Endothelial cell of umbilical vein (primary cell): ENCODE measurements at regions not wholly inside any gene's neighbourhood (a gene's known extent, or its start where the extent isn't known, plus 50 kb on each side); places are given as distances from the start of the nearest gene placed in this dataset.

Experiments
- CTCF ChIP-seq, 2 donors: IDR thresholded peaks; 1 replicate in 1 of 2; 2 replicates in 1 of 2; pipeline ENCODE4 v1.5.1; 2011; ENCODE audit warnings: low read length in 2 of 2, mild to moderate bottlenecking in 2 of 2, moderate library complexity in 2 of 2, control low read depth in 1 of 2, inconsistent platforms in 1 of 2, low read depth in 1 of 2; ENCODE audit not compliant: insufficient read depth in 1 of 2; ENCODE audit errors: extremely low read depth in 1 of 2
- EZH2 ChIP-seq: IDR thresholded peaks from 2 replicates; pipeline ENCODE4 v1.6.1; 2012; ENCODE audit warnings: borderline replicate concordance, low read depth, mild to moderate bottlenecking, moderate library complexity, low read length, inconsistent platforms; ENCODE audit not compliant: severe bottlenecking
- FOS ChIP-seq: IDR thresholded peaks from 2 replicates; pipeline ENCODE4 v1.6.1; 2011; ENCODE audit warnings: mild to moderate bottlenecking, low read length, moderate library complexity, borderline replicate concordance; ENCODE audit not compliant: insufficient read depth
- GATA2 ChIP-seq: IDR thresholded peaks from 2 replicates; pipeline ENCODE4 v1.7.0; 2011; ENCODE audit warnings: low read depth, mild to moderate bottlenecking, moderate library complexity, mixed read lengths, low read length; ENCODE audit not compliant: insufficient read length, insufficient read depth
- JUN ChIP-seq: IDR thresholded peaks from 2 replicates; pipeline ENCODE4 v1.6.1; 2011; ENCODE audit warnings: borderline replicate concordance, low read depth; ENCODE audit not compliant: insufficient read length, insufficient read depth
- MAX ChIP-seq: IDR thresholded peaks from 2 replicates; pipeline ENCODE4 v1.6.1; 2011; ENCODE audit not compliant: insufficient read depth, insufficient read length
- MYC ChIP-seq: IDR thresholded peaks from one replicate; pipeline ENCODE4 v1.6.1; 2011; ENCODE audit warnings: mild to moderate bottlenecking, low read depth, low read length
- POLR2A ChIP-seq: IDR thresholded peaks from 2 replicates; pipeline ENCODE4 v1.6.1; 2012; ENCODE audit warnings: low read depth, mild to moderate bottlenecking, control low read depth, low read length
- POLR2AphosphoS5 ChIP-seq: IDR thresholded peaks from 2 replicates; pipeline ENCODE4 v1.6.1; 2012; ENCODE audit warnings: low read depth, mild to moderate bottlenecking, control low read depth, low read length, moderate library complexity; ENCODE audit not compliant: insufficient read depth

GRCh38 chr15:77753939-77754338, 121.2 kb upstream of the LINGO1 start:
- TF ChIP-seq CTCF (IDR thresholded peaks at IDR 0.05; ENCODE audit: extremely low read depth in 1 of 2, insufficient read depth in 1 of 2, low read depth in 1 of 2, low read length in 2 of 2) (no peak), POLR2A (no peak), JUN (no peak), POLR2AphosphoS5 (no peak), GATA2 (no peak), EZH2 (no peak), MAX (no peak), MYC (no peak), FOS (no peak)
